HG03575 (cell line): ENCODE measurements at regions not wholly inside any gene's neighbourhood (a gene's known extent, or its start where the extent isn't known, plus 50 kb on each side); places are given as distances from the start of the nearest gene placed in this dataset.
"Not testable (repeated sequence)": the region's sequence is repeated elsewhere in the genome, so short reads cannot be mapped to it uniquely, and the experiment has no call there.

Experiments used
- ATAC-seq: cut with Tn5 transposase; IDR thresholded peaks from one replicate; pipeline ENCODE4 v1.9.1; 2021; ENCODE audit not compliant: unreplicated experiment, insufficient number of reproducible peaks, low FRiP score; ENCODE audit errors: extremely low read depth

DNA sequence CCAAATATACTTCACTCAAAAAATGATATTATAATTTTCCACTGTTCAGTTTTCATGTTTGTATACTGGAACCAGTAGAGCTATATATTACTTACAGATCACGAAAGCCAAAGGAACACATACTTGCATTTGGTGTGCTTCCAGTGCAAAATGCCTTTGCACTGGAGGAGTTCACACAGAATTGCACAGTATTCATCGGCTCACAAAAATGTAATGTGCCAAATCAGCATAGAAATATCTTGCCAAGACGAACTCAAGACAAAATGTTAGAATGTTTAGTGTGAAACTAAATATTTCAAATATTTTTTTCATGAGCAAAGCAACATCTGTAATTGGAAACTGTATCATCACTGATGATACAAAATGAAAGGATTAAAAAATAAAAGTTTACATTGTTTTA is 646.2 kb upstream of the SEMA3D start:
- no peak for ATAC-seq

DNA sequence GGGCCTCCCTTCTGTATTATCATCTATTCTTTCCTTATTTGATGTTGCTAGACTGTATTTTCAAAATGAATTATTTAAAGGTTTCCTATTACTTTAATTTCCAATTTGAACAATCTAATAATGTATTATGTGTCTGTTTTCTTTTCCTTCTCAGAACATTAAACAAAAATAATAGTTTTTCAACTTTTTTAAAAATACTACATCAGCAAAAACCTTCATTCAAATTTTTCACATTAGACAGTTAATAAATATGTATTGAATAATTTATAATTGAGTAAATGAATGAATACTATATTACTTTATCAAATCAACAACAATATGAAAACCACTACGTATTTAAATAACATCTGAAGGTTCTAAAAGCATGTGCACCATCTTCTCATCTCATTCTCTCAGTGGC is 644.1 kb upstream of the SEMA3D start:
- ATAC-seq, result no peak

DNA sequence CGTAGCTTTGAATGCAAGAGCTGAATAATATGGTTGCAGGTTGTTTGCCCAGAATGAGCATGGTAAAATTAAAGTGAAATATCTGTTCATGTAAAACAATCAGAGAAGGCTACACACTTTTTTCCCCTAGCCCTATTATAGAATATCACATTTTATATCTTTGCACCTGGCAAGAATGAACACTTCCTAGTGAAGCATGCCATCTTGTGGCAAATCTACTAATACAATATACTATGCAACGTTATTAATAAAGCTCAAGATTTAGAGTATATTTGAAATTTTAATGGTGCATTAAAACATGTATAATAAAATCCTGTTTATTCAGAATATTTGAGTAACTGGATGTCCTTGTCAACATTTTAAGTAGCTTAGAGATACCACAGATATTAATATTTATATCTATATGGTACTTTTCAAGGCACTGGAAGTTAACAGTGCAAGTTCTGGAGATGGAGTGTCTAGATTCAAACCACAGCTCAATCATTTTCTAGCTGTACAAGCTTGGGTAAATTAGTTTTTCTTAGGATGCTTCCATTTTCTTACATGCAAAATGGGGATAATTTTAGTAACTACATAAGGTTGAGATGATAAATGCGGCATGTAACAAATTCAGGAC is 643.1 kb upstream of the SEMA3D start:
- ATAC-seq, result no peak

DNA sequence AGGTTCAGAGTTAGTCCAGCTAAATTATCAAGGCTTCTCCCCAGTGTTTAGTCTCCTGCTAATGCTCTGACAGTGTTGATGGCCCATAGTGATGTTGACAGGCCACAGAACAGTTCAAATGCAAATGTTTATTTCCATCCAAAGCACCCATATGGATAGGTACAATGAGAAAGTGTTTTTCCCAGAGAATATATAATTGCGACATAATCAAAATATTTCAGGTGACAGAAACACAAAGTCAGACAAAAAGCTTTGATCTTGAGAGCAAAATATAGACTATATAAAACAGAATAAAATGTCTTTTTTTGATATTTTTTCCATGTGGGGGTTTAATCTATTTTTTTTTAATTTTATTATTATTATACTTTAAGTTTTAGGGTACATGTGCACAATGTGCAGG is 642.3 kb upstream of the SEMA3D start:
- ATAC-seq, result no peak

DNA sequence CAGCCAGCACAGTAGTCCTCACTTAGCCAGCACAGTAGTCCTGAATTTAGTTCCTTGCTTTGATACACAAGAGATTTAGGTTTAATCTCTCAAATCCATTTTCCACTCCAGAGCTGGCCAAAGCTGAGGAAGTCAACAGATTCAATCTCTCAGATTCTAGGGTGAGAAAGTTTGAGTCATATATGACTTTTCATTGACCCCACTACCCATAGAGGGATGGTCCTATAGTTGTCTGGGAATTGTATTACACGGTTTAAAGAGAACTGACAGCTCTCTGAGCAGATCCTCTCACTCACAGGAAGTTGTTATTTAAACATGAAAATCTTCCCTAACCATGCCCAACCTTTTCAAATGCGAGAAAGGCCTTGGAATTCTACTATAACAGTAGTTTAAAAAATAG is 641.8 kb upstream of the SEMA3D start:
- ATAC-seq, result no peak

DNA sequence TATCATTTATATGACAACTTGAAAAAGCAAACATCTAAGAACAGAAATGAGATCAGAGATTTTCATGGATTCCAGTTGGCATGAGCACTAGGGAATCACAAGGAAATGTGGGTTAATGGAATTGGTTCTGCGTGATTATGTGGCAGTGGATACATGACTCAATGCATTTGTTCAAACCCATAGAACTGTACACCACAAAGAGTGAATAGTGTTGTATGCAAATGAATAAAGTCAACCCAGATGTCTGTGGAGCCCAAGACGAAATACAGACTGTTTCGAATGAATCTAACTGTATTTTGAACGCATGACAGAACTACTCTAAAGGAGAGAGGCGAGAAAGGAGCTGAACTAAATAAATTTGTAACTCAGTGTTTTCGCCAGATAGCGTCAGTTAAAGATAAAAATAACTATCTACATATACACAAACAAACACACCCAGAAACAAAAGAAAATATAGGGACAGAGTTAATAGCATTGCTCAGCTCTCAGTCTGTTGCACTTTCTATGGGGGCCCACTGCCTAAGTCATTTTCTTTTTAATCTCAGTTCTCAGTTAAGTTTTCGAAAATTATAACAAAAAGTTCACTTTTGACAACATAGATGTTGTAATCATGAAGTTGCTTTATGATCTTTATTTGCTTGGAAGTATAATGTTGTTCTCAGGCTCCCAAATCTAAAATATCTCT is 636.7 kb upstream of the SEMA3D start:
- ATAC-seq, result no peak

DNA sequence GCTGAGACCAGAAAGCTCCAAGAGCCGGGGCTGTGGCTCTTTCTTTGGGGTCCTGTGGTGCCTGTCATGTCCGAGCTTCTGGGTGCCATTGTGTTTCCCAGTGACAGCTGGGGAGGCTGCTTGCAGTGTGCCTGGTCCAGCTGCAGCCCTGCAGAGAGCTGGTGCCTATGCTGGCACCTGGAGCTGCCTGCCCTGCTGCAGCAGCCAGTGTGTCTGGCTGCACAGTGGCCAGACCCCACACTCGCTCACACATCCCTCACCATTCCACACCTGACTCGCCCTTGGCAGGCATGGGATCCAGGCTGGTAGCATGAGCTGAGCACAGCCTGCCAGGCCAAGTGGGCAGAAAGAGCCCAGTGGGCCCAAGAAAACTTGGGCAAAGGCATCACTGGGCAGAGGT is 635.1 kb upstream of the SEMA3D start:
- no peak for ATAC-seq

DNA sequence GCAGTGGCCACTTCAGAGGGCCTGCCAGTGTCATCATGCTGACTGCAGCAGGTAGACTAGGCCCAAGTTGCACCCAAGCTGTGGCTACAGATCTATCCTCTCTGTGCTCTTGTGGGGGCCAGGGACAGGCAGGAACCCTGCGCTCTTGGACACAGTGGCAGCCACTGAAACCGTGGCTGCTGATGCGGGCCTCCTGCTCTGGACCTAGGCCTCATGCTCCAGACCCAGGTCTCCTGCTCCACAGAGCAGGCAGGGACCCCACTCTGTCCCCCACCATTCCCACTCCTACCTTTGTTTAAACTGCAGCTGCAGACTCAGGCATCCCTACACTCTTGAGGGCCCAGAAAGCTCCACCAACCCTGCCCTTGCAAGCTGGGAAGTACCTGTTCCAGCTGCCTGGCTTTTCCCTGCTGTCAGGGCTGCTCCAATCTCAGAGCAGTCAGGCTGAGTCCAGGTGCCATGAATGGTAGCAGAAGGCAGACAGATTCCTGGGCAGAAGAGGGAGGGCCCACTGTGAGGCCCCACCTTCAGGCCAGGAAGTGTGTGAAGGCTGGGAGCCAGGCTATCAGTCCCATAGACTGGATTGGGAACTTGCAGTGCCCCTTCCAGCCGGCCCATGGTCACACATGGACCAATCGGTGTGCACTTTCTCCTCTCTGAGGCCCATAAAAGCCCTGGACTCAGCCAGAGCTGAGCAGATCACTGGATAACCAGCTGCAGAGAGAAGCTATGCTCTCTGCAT is 634.0 kb upstream of the SEMA3D start:
- ATAC-seq, result no peak

DNA sequence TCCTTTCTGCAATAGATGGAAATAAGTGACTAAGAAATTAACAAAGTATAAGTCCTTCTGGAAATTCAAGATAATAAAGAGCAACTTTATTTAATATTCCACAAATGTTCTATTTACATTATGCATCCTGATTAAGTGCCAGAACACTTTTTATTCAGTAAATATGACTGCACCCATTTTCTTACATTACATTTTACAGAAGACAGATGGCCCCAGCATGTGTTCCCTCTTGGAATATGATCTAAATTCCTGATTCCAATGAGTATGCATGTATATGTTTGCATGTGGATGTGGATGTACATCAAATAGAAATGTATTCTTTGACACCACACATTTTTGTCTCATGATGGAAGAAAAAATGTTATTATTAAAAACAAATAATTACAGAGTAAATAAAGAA is 628.7 kb upstream of the SEMA3D start:
- ATAC-seq, result no peak

DNA sequence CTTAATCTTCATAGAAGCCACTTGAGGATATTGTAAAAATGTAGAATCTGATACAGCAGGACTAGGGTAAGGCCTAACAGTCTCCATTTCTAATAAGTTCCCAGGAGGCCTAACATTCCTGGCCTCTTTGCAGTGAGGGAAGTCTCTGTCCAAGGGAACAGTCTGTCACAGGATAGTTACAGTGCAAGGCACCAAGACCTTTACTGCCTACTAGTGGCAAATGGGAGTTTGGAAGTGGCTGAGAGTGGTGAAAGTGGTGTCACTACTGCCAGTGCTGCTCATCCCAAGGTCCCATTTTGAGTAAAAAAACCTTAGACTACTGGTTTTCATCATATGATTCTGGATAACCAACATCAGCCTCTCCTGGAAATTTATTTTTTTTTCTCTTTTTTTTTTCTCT is 619.5 kb upstream of the SEMA3D start:
- ATAC-seq, result no peak

DNA sequence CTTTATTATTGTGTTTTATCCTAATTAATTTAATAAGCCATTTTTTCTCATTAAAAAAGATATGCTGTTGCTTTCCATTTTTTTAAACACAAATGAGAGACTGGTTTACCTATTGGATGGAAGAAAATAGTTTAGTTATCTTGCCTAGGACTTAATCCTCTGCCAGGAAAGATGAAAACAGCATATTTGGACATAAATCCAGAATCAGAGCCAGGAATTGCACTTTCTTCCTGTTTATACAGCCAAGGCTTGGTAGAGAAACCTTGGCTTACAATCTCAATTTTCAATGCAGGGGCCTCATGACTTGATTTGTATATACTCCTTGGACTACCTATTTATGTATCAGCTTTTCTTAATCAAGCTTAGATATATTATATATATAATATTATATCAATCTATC is 618.8 kb upstream of the SEMA3D start:
- ATAC-seq, result no peak

DNA sequence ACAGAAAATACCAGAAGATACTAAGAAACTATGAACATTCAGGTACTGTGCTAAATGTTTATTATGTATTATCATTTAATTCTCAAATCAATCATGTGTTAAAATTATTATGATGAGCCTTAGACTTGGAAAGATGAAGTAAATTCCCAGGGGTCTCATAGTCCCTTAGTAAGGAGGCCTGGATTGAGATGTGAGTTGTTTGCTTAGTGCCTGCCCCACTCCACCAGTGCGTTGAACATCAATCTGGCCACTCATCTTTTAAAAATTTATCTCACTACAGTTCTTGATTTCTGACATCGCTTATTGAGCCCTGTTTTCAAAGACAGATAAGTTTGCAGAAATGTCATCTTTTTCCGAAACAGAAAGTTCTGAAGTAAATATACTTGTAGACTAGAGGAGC is 618.4 kb upstream of the SEMA3D start:
- ATAC-seq, result no peak

DNA sequence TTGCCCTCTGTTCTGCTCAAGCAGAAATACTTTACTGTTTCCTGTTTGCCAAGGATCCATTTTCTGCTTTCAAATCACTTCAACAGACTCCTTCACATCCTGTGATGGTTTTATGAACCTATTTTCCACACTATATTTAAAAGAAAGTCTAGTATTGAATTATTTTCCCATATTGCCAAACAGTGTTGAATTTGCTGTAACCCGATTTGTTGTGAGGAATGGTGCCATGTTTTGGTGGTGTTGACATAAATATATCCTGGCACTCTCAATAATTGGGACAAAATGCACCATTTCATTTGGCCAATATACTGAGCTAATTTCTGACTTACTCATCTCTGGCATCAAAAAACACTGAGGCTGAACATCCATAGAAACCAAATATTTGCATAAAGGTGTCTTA is 615.4 kb upstream of the SEMA3D start:
- ATAC-seq, result no peak

DNA sequence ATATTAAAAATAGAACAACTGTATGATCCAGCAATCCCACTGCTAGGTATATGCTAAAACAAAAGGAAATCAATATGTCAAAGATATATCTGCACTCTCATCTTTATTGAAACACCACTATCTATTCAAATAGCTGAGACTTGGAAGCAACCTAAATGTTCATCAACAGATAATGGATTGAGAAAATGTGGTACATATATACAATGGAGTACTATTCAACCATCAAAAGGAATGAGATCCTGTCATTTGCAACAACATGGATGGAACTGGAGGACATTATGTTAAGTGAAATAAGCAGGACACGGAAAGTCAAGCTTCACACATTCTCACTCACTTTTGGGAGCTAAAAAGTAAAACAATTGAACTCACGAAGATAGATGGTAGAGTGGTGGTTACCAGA is 610.1 kb upstream of the SEMA3D start:
- no peak for ATAC-seq

DNA sequence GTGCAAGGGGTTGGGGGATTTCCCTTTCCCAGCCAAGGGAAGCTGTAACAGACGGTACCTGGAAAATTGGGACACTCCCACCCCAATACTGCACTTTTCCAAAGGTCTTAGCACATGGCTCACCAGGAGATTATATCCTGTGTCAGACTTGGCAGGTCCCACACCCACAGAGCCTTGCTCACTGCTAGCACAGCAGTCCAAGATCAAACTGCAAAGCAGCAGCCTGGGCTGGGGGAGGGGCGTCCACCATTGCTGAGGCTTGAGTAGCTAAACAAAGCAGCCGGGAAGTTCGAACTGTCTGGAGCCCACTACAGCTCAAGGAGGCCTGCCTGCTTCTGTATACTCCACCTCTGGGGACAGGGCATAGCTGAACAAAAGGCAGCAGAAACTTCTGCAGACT is 604.2 kb upstream of the SEMA3D start:
- ATAC-seq, result not testable (repeated sequence)

DNA sequence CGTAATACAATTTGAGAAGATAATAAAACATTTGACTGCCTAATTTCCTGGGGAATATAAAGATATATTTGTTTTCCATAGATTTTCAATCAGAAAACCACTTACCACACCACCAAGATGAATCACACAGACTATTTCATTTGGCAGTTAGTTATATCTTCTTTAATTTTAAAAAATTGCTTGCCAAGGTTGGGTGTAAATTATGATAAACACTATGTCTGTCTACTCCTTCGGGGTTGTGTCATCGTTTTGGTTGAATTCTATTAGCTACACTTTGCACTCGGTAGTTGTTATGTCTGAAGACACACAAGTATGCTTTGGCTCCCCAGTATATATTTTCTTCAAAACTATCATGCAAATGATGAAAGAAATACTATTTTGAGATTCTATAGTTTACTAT is 594.8 kb upstream of the SEMA3D start:
- ATAC-seq, result no peak

DNA sequence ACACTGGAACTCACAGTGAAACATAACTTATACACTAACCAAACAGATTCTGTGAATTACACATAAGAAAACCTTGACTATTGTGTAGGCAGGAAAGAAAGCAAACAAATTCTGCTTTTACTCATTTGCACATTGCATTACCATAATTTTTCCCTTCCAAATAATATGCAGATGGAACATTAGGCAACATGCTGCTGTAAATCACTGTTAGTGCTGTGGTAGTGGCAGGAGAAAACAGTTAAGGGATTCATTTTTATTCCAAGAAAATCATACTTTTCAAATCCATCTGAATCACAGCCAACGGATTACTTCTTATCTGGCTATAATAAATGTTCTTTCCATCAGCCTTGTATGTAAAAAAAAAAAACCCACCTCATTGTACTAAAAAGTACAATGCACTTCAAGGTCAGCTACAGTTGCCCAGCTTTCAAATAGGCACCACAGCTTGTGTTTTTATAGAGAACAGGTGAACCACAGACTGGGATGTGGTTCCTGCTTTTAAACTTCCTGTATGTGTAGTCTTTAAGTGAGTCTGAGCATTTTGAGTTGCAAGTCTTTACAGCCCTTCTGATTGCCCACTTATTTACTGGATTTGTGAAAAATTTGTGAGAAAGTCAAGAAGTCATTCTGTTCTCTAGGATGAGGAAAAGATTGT is 590.0 kb upstream of the SEMA3D start:
- no peak for ATAC-seq

DNA sequence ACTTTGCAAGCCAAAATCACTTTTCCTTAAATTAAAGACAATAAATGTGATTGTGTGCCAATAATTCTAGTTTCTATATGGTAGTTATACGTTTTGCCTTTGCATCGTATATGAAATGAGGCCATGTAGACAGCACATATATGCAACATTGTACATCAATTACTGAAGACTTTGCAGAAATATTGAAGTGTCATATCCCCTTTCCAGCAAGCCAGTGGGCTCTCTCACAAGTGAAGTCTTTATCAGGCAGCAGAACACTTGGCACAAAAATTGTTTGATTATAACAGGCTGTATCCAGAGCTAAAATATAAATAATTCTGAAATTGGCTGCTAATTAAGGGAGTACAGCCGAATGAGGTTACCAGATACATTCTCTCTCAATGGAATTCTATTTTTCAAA is 588.6 kb upstream of the SEMA3D start:
- no peak for ATAC-seq

DNA sequence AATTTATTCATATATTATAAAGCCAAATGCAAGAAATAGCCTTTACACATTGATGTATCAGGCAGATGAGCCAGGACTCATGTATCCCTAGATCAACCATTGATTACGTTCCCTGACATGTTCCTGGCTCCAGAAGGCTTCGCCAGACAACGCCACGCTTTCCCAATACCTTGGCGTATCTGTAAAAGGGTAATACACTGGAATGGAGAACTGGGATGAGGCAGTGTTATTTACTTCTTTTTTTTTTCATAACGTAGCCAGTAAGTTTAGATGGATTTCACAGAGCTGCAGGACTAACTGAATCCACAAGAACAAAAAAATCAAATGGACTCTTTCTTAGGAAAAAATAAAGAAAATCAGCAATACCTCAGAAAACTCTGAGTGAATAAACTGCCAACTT is 588.1 kb upstream of the SEMA3D start:
- no peak for ATAC-seq

DNA sequence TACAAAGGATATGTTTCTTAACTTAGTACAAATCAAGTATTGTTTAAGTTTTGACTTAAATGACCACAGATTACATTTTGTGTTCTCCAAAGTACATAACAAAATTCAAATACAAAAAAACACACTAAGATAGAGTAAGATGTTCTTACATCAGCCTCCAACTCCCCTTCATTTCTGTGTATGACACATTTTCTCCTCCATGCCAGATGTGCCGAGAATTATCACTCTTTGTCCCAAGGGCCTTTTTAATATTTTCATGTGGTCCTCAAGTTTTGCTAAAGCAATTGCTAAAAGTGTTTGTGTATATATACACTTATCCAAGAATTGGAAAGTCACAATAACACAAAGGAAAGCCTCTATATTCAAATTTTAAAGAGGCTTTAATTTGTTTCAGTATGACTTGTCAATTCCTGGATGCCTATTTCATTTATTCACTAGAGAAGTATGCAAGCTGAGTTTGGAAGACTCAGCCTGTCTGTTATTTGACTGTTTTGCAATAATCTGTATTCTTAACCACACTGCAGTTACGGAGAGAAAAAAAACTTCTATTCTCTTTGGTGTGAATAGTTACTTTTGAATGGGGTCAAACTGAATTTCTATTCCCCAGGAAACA is 586.4 kb upstream of the SEMA3D start:
- ATAC-seq, result no peak
